Endodermal cell (in vitro differentiated cells): ENCODE measurements at regions not wholly inside any gene's neighbourhood (a gene's known extent, or its start where the extent isn't known, plus 50 kb on each side); places are given as distances from the start of the nearest gene placed in this dataset.

ENCODE experiments used
- DNase-seq: peaks from one replicate; pipeline ENCODE4 v3.0.0-alpha.2; 2017
- H3K27ac ChIP-seq: 2 replicates; pipeline ENCODE4 v1.5.1; 2013; ENCODE audit warnings: mild to moderate bottlenecking, low read depth, low read length, moderate library complexity
- H3K27me3 ChIP-seq: 2 replicates; pipeline ENCODE4 v1.6.1; 2013; ENCODE audit warnings: mild to moderate bottlenecking, low read length, moderate library complexity; ENCODE audit not compliant: insufficient read depth, control insufficient read depth, poor library complexity, severe bottlenecking
- H3K36me3 ChIP-seq: 2 replicates; pipeline ENCODE4 v1.7.0; 2013; ENCODE audit warnings: mild to moderate bottlenecking, low read length, moderate library complexity; ENCODE audit not compliant: control insufficient read depth, insufficient read depth
- H3K4me1 ChIP-seq: one replicate; pipeline ENCODE4 v1.7.0; 2013; ENCODE audit warnings: low read length; ENCODE audit not compliant: control insufficient read depth, insufficient read depth
- H3K4me3 ChIP-seq: 2 replicates; pipeline ENCODE4 v1.5.1; 2013; ENCODE audit warnings: mild to moderate bottlenecking, low read length, moderate library complexity
- H3K9ac ChIP-seq: 2 replicates; pipeline ENCODE4 v1.6.1; 2013; ENCODE audit warnings: mild to moderate bottlenecking, low read length, moderate library complexity; ENCODE audit not compliant: poor library complexity, severe bottlenecking; ENCODE audit errors: extremely low read depth
- H3K9me3 ChIP-seq: 2 replicates; pipeline ENCODE4 v1.6.1; 2013; ENCODE audit warnings: mild to moderate bottlenecking, low read length, moderate library complexity; ENCODE audit not compliant: control insufficient read depth
- H3K27ac Mint-ChIP-seq: 2 replicates; pipeline ENCODE4 v1.8.0; 2020; ENCODE audit warnings: mixed read lengths
- H3K27me3 Mint-ChIP-seq: 2 replicates; pipeline ENCODE4 v1.8.0; 2021; ENCODE audit warnings: mild to moderate bottlenecking, mixed read lengths; ENCODE audit not compliant: insufficient read depth
- H3K36me3 Mint-ChIP-seq: 2 replicates; pipeline ENCODE4 v1.8.0; 2020; ENCODE audit warnings: low read depth, mixed read lengths
- H3K4me1 Mint-ChIP-seq: 2 replicates; pipeline ENCODE4 v1.8.0; 2020; ENCODE audit warnings: mixed read lengths
- H3K4me3 Mint-ChIP-seq: 2 replicates; pipeline ENCODE4 v1.8.0; 2020; ENCODE audit warnings: mild to moderate bottlenecking, moderate library complexity, mixed read lengths
- H3K9me3 Mint-ChIP-seq: 2 replicates; pipeline ENCODE4 v1.8.0; 2020; ENCODE audit warnings: mild to moderate bottlenecking, mixed read lengths
- CTCF ChIP-seq: fragments of 200-600 bp; sonication (generic); conservative IDR thresholded peaks from 2 replicates; pipeline ENCODE4 v1.5.0; 2021; ENCODE audit warnings: antibody characterized with exemption, mild to moderate bottlenecking
- WGBS, 2 experiments: methylation state at CpG; one replicate each; pipeline versions ENCODE4 v1.1.5 to v1.1.7; 2013; ENCODE audit warnings: missing lambda C conversion rate in 2 of 2, mixed read lengths in 1 of 2; ENCODE audit not compliant: insufficient coverage in 1 of 2, insufficient read length in 1 of 2; 5-methylcytosine and 5-hydroxymethylcytosine counted together

GRCh38 chr2:216296856-216297255, 75.4 kb downstream of the MARCHF4 start:
- Mint-ChIP-seq H3K27ac (no peak overlapping the region), H3K36me3 (no peaks in the 10 kb centered on the region), H3K27me3 (peaks cover 2% of the 10 kb centered on the region), H3K4me1 (peaks cover 52% of the 10 kb centered on the region), H3K9me3 (no peaks in the 10 kb centered on the region), H3K4me3 (no peak overlapping the region)
- Histone ChIP-seq H3K9ac (no peak overlapping the region), H3K27me3 (no peaks in the 10 kb centered on the region), H3K36me3 (no peaks in the 10 kb centered on the region), H3K4me3 (no peak overlapping the region), H3K27ac (no peak overlapping the region), H3K4me1 (peaks cover 17% of the 10 kb centered on the region), H3K9me3 (no peaks in the 10 kb centered on the region)
- TF ChIP-seq CTCF, result no peak
- no peak for DNase-seq
- 90 to 97% methylated on average over 7 of the region's 7 CpGs for WGBS, 2 experiments

- Histone ChIP-seq H3K36me3 (no peaks in the 10 kb centered on the region), H3K27me3 (no peaks in the 10 kb centered on the region), H3K4me3 (no peak overlapping the region), H3K4me1 (peaks cover 18% of the 10 kb centered on the region), H3K9me3 (no peaks in the 10 kb centered on the region), H3K9ac (no peak overlapping the region), H3K27ac (no peak overlapping the region)
- Mint-ChIP-seq H3K4me3 (no peak overlapping the region), H3K4me1 (peaks cover 30% of the 10 kb centered on the region), H3K27ac (no peak overlapping the region), H3K9me3 (no peaks in the 10 kb centered on the region), H3K27me3 (peaks cover 2% of the 10 kb centered on the region), H3K36me3 (no peaks in the 10 kb centered on the region)
- no peak for TF ChIP-seq CTCF
- 92 to 100% methylated on average over 2 of the region's 2 CpGs for WGBS, 2 experiments
- peak; percentile 31 for DNase-seq
These were observed 78.0 kb downstream of the MARCHF4 start for GRCh38 chr2:216294305-216294704.

GRCh38 chr2:216293883-216294282, 78.4 kb downstream of the MARCHF4 start:
- Mint-ChIP-seq H3K4me1 (peaks cover 26% of the 10 kb centered on the region), H3K27ac (peak overlapping the region; percentile 75), H3K4me3 (no peak overlapping the region), H3K27me3 (peaks cover 2% of the 10 kb centered on the region), H3K36me3 (no peaks in the 10 kb centered on the region), H3K9me3 (no peaks in the 10 kb centered on the region)
- Histone ChIP-seq H3K4me3 (no peak overlapping the region), H3K36me3 (no peaks in the 10 kb centered on the region), H3K27me3 (no peaks in the 10 kb centered on the region), H3K4me1 (peaks cover 19% of the 10 kb centered on the region), H3K9ac (no peak overlapping the region), H3K27ac (no peak overlapping the region), H3K9me3 (no peaks in the 10 kb centered on the region)
- peak; percentile 48 for DNase-seq
- TF ChIP-seq CTCF, result no peak
- WGBS, 2 experiments, result 89 to 93% methylated on average over 1 to 5 of the region's 5 CpGs
